Endothelial cell of umbilical vein (primary cell): ENCODE measurements at regions not wholly inside any gene's neighbourhood (a gene's known extent, or its start where the extent isn't known, plus 50 kb on each side); places are given as distances from the start of the nearest gene placed in this dataset.

Source experiments
- BruUV-seq: library from RNA; stranded (reverse); fragments of 400-500 nt; replicated peaks from 2 replicates; lab custom pipeline; 2021; lab: Mats Ljungman, UMichigan
- CTCF ChIA-PET: fragments of 300-600, 350-600 bp; sonication (Branson Sonifier 250); formaldehyde crosslinking; loops from one replicate; lab custom pipeline; 2021; ENCODE audit warnings: antibody characterized with exemption, inconsistent platforms; lab: Charles Lee
- POLR2A ChIA-PET: fragments of 300-600, 350-600 bp; sonication (Branson Sonifier 250); formaldehyde crosslinking; loops from one replicate; lab custom pipeline; 2021; ENCODE audit warnings: antibody characterized with exemption, inconsistent platforms; lab: Charles Lee
- DNase-seq: peaks from one replicate; pipeline ENCODE4 v3.0.0-alpha.2; 2011; ENCODE audit warnings: low read depth, low spot score
- FAIRE-seq: peaks from 2 replicates; lab custom pipeline; 2011; peaks lifted over from hg19 to GRCh38; lab: Jason Lieb, UNC
- H2AFZ ChIP-seq: 2 replicates; pipeline ENCODE4 v1.6.0; 2012; ENCODE audit warnings: low read depth, low read length, control low read depth, inconsistent platforms
- H3K27ac ChIP-seq: 2 replicates; pipeline ENCODE4 v1.5.1; 2011; ENCODE audit warnings: low read depth, mild to moderate bottlenecking, control low read depth, low read length, moderate library complexity; ENCODE audit not compliant: insufficient read depth
- H3K27me3 ChIP-seq, 2 experiments: 2 replicates each; pipeline versions ENCODE4 v1.6.0 to v1.6.1; 2011; ENCODE audit warnings: low read length in 2 of 2, mixed read lengths in 1 of 2; ENCODE audit not compliant: control insufficient read depth in 2 of 2, insufficient read depth in 2 of 2
- H3K36me3 ChIP-seq, 2 experiments: 2 replicates in 1 of 2; 3 replicates in 1 of 2; pipeline ENCODE4 v1.5.1; 2011; ENCODE audit warnings: low read length in 2 of 2, mild to moderate bottlenecking in 1 of 2, moderate library complexity in 1 of 2; ENCODE audit not compliant: control insufficient read depth in 2 of 2, insufficient read depth in 2 of 2; ENCODE audit errors: extremely low read depth in 1 of 2
- H3K4me1 ChIP-seq: 3 replicates; pipeline ENCODE4 v1.5.1; 2011; ENCODE audit warnings: mild to moderate bottlenecking, low read length; ENCODE audit not compliant: control insufficient read depth, insufficient read depth; ENCODE audit errors: extremely low read depth
- H3K4me2 ChIP-seq: 2 replicates; pipeline ENCODE4 v1.6.1; 2011; ENCODE audit warnings: low read length, control low read depth, mixed read lengths; ENCODE audit not compliant: insufficient read depth
- H3K4me3 ChIP-seq, 3 experiments: fragments of 200-600 bp in 1 of 3; sonication (generic), shearing (Covaris generic) in 1 of 3; replicated peaks in 1 of 3; 2 replicates each; pipeline ENCODE4 v1.5.1; 2011 to 2016; ENCODE audit warnings: control low read depth in 3 of 3, low read length in 3 of 3, mild to moderate bottlenecking in 2 of 3, inconsistent platforms in 1 of 3, low read depth in 1 of 3, moderate library complexity in 1 of 3; ENCODE audit not compliant: insufficient read depth in 1 of 3
- H3K79me2 ChIP-seq: 2 replicates; pipeline ENCODE4 v1.6.0; 2012; ENCODE audit warnings: low read length, inconsistent platforms; ENCODE audit not compliant: control insufficient read depth, insufficient read depth
- H3K9ac ChIP-seq: replicated peaks from 2 replicates; pipeline ENCODE3; 2011; ENCODE audit warnings: low read length, control low read depth; ENCODE audit not compliant: insufficient read depth; ENCODE audit errors: extremely low read depth
- H3K9me1 ChIP-seq: replicated peaks from 3 replicates; pipeline ENCODE4 v1.6.0; 2011; ENCODE audit warnings: mild to moderate bottlenecking, low read length; ENCODE audit not compliant: control insufficient read depth, insufficient read depth; ENCODE audit errors: extremely low read depth
- H3K9me3 ChIP-seq: replicated peaks from 2 replicates; pipeline ENCODE4 v1.5.1; 2012; ENCODE audit warnings: low read length, inconsistent platforms; ENCODE audit not compliant: control insufficient read depth, insufficient read depth
- H4K20me1 ChIP-seq: replicated peaks from 2 replicates; pipeline ENCODE3; 2011; ENCODE audit warnings: mild to moderate bottlenecking, low read length; ENCODE audit not compliant: control insufficient read depth, insufficient read depth; ENCODE audit errors: extremely low read depth
- EZH2 ChIP-seq: IDR thresholded peaks from 2 replicates; pipeline ENCODE4 v1.6.1; 2012; ENCODE audit warnings: borderline replicate concordance, low read depth, mild to moderate bottlenecking, moderate library complexity, low read length, inconsistent platforms; ENCODE audit not compliant: severe bottlenecking
- FOS ChIP-seq: IDR thresholded peaks from 2 replicates; pipeline ENCODE4 v1.6.1; 2011; ENCODE audit warnings: mild to moderate bottlenecking, low read length, moderate library complexity, borderline replicate concordance; ENCODE audit not compliant: insufficient read depth
- GATA2 ChIP-seq: IDR thresholded peaks from 2 replicates; pipeline ENCODE4 v1.7.0; 2011; ENCODE audit warnings: low read depth, mild to moderate bottlenecking, moderate library complexity, mixed read lengths, low read length; ENCODE audit not compliant: insufficient read length, insufficient read depth
- JUN ChIP-seq: IDR thresholded peaks from 2 replicates; pipeline ENCODE4 v1.6.1; 2011; ENCODE audit warnings: borderline replicate concordance, low read depth; ENCODE audit not compliant: insufficient read length, insufficient read depth
- MYC ChIP-seq: IDR thresholded peaks from one replicate; pipeline ENCODE4 v1.6.1; 2011; ENCODE audit warnings: mild to moderate bottlenecking, low read depth, low read length
- POLR2A ChIP-seq: IDR thresholded peaks from 2 replicates; pipeline ENCODE4 v1.6.1; 2012; ENCODE audit warnings: low read depth, mild to moderate bottlenecking, control low read depth, low read length
- POLR2AphosphoS5 ChIP-seq: IDR thresholded peaks from 2 replicates; pipeline ENCODE4 v1.6.1; 2012; ENCODE audit warnings: low read depth, mild to moderate bottlenecking, control low read depth, low read length, moderate library complexity; ENCODE audit not compliant: insufficient read depth
- dilution Hi-C: fragments of 300-500 bp; cut with MboI; formaldehyde crosslinking; loops from one replicate; pipeline ENCODE4 v1.15.0; 2019; ENCODE audit warnings: low sequenced_read_pairs; ENCODE audit not compliant: extremely low pct_ligation_motif_present
- intact Hi-C: fragments of 100-400 bp; cut with micrococcal nuclease; formaldehyde crosslinking; loops from one replicate; pipeline ENCODE4 v1.10.0; 2022
- TF ChIP-seq, protein P1 (sequence below): IDR thresholded peaks from 2 replicates; pipeline ENCODE4 v1.6.1; 2011; ENCODE audit not compliant: insufficient read depth, insufficient read length
- TF ChIP-seq, protein P2 (sequence below), 2 donors: IDR thresholded peaks; 1 replicate in 1 of 2; 2 replicates in 1 of 2; pipeline ENCODE4 v1.5.1; 2011; ENCODE audit warnings: low read length in 2 of 2, mild to moderate bottlenecking in 2 of 2, moderate library complexity in 2 of 2, control low read depth in 1 of 2, inconsistent platforms in 1 of 2, low read depth in 1 of 2; ENCODE audit not compliant: insufficient read depth in 1 of 2; ENCODE audit errors: extremely low read depth in 1 of 2

DNA sequence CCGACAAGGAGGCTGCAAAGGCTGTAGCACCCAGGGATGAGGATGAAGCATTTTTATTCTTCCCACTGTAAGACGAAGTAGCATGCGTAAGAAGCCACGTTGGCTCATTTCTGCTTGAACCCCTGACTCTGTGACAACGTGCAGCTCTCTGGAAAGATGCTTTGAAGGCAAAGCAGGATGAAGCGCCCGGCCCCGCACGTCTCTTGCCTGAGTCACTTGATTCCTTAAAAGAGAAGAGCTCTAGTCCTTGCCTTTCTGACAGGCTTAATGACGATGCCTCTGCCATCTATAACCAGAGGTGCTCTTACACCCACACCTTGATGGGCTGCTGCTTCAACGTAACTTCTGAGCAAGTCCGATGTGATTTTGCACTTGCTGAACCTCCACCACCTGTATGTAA lies 76.7 kb upstream of the MED9 start:
- no peaks in the 10 kb centered on the region for H3K36me3 ChIP-seq
- no peak overlapping the region for H3K4me3 ChIP-seq
- H3K4me2 ChIP-seq: no peak overlapping the region
- ChIA-PET CTCF (no interaction called here), POLR2A (no interaction called here)
- peaks cover 24% of the 10 kb centered on the region for H3K4me1 ChIP-seq
- H4K20me1 ChIP-seq: no peaks in the 10 kb centered on the region
- H3K9me3 ChIP-seq: no peaks in the 10 kb centered on the region
- no peak for FAIRE-seq
- no peak overlapping the region for H2AFZ ChIP-seq
- H3K79me2 ChIP-seq: no peaks in the 10 kb centered on the region
- BruUV-seq: no TSS peak
- no peaks in the 10 kb centered on the region for H3K27me3 ChIP-seq
- no peak overlapping the region for H3K27ac ChIP-seq
- TF ChIP-seq, protein P1, sequence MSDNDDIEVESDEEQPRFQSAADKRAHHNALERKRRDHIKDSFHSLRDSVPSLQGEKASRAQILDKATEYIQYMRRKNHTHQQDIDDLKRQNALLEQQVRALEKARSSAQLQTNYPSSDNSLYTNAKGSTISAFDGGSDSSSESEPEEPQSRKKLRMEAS: no peak
- TF ChIP-seq JUN (no peak), GATA2 (no peak), FOS (no peak), EZH2 (no peak), POLR2AphosphoS5 (no peak), POLR2A (no peak), MYC (no peak)
- TF ChIP-seq, protein P2, sequence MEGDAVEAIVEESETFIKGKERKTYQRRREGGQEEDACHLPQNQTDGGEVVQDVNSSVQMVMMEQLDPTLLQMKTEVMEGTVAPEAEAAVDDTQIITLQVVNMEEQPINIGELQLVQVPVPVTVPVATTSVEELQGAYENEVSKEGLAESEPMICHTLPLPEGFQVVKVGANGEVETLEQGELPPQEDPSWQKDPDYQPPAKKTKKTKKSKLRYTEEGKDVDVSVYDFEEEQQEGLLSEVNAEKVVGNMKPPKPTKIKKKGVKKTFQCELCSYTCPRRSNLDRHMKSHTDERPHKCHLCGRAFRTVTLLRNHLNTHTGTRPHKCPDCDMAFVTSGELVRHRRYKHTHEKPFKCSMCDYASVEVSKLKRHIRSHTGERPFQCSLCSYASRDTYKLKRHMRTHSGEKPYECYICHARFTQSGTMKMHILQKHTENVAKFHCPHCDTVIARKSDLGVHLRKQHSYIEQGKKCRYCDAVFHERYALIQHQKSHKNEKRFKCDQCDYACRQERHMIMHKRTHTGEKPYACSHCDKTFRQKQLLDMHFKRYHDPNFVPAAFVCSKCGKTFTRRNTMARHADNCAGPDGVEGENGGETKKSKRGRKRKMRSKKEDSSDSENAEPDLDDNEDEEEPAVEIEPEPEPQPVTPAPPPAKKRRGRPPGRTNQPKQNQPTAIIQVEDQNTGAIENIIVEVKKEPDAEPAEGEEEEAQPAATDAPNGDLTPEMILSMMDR (IDR thresholded peaks at IDR 0.05; ENCODE audit: extremely low read depth in 1 of 2, insufficient read depth in 1 of 2, low read depth in 1 of 2, low read length in 2 of 2): no peak
- intact Hi-C loops: loop anchor here (5.0 kb wide), 1 partner anchor 97 kb away; the partner anchor contains the start of gene RASD1
- no peak for DNase-seq
- no peak overlapping the region for H3K9ac ChIP-seq
- dilution Hi-C loops: no loop called here
- no peaks in the 10 kb centered on the region for H3K9me1 ChIP-seq
